SK-N-MC (cell line): ENCODE measurements at regions not wholly inside any gene's neighbourhood (a gene's known extent, or its start where the extent isn't known, plus 50 kb on each side); places are given as distances from the start of the nearest gene placed in this dataset.

Experiments
- EZH2 ChIP-seq: fragments of 200-600 bp; sonication (generic); IDR thresholded peaks from one replicate; pipeline ENCODE4 v1.6.1; 2017; ENCODE audit warnings: antibody characterized with exemption
- POLR2AphosphoS5 ChIP-seq: IDR thresholded peaks from 2 replicates; pipeline ENCODE4 v1.6.1; 2012; ENCODE audit warnings: mild to moderate bottlenecking, low read depth, low read length, borderline replicate concordance

DNA sequence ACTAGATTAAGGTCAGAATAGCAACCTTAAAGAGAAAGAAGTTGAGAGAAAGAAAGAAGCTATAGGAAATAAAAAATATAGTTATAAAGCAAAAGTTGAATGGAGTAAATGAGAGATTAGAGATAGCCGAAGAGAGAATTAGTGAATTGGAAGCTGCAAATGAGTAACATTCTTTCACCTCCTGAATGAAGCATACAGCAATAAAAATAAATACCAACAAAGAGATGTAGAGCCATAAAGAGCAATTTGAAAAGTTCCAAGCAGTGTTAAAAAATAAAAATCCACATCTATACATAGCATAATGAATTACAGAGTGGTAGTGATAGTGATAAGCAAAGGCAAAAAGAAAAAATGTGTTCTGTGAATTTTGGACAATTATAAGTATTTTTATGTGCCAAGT lies 177.9 kb downstream of the VRK1 start:
- TF ChIP-seq EZH2 (no peak), POLR2AphosphoS5 (no peak)
